Mammary epithelial cell (primary cell): ENCODE measurements at regions not wholly inside any gene's neighbourhood (a gene's known extent, or its start where the extent isn't known, plus 50 kb on each side); places are given as distances from the start of the nearest gene placed in this dataset.

Source experiments
- CTCF ChIP-seq, 2 donors: IDR thresholded peaks in 1 of 2; conservative IDR thresholded peaks in 1 of 2; 2 replicates each; pipeline ENCODE4 v1.5.1; 2011 to 2012; ENCODE audit warnings: inconsistent platforms in 2 of 2, low read length in 2 of 2, mild to moderate bottlenecking in 2 of 2, control low read depth in 1 of 2, low read depth in 1 of 2; ENCODE audit not compliant: insufficient read depth in 1 of 2; ENCODE audit errors: extremely low read depth in 1 of 2
- EZH2 ChIP-seq: IDR thresholded peaks from 2 replicates; pipeline ENCODE4 v1.6.1; 2012; ENCODE audit warnings: low read length, inconsistent platforms, borderline replicate concordance

- TF ChIP-seq CTCF (conservative IDR thresholded peaks at IDR 0.05 in 1 of 2, IDR thresholded peaks at IDR 0.05 in 1 of 2; ENCODE audit: extremely low read depth in 1 of 2, insufficient read depth in 1 of 2, low read depth in 1 of 2, low read length in 2 of 2) (no peak), EZH2 (no peak)
Observed at GRCh38 chr3:117786349-117786748, 1076.8 kb downstream of the TUSC7 start.
